Activated T-cell treated with anti-CD3 and anti-CD28 coated beads, Interleukin-2, amount 50 U/mL, for 24 hours (primary cell): ENCODE measurements at regions not wholly inside any gene's neighbourhood (a gene's known extent, or its start where the extent isn't known, plus 50 kb on each side); places are given as distances from the start of the nearest gene placed in this dataset.
A peak's percentile ranks its signal among the peaks of the same experiment; 100 is the strongest.

Source experiments
- DNase-seq: peaks from one replicate; pipeline ENCODE4 v3.0.0-alpha.2; 2020
- H3K27ac Mint-ChIP-seq: 2 replicates; pipeline ENCODE4 v1.8.0; 2020; ENCODE audit warnings: mild to moderate bottlenecking, mixed read lengths
- H3K27me3 Mint-ChIP-seq: 2 replicates; pipeline ENCODE4 v1.8.0; 2020; ENCODE audit warnings: mixed read lengths
- H3K36me3 Mint-ChIP-seq: 2 replicates; pipeline ENCODE4 v1.8.0; 2020; ENCODE audit warnings: low read depth, mixed read lengths
- H3K4me1 Mint-ChIP-seq: 2 replicates; pipeline ENCODE4 v1.8.0; 2020; ENCODE audit warnings: low read depth, mixed read lengths
- H3K4me3 Mint-ChIP-seq: 2 replicates; pipeline ENCODE4 v1.8.0; 2020; ENCODE audit warnings: mild to moderate bottlenecking, moderate library complexity, mixed read lengths
- H3K9me3 Mint-ChIP-seq: 2 replicates; pipeline ENCODE4 v1.8.0; 2020; ENCODE audit warnings: mixed read lengths

GRCh38 chr16:79419148-79419547 lies 181.4 kb downstream of the MAF start:
- no peak overlapping the region for H3K4me3 Mint-ChIP-seq
- no peaks in the 10 kb centered on the region for H3K36me3 Mint-ChIP-seq
- peaks cover 3% of the 10 kb centered on the region for H3K27me3 Mint-ChIP-seq
- DNase-seq: no peak
- peaks cover 20% of the 10 kb centered on the region for H3K4me1 Mint-ChIP-seq
- H3K9me3 Mint-ChIP-seq: no peaks in the 10 kb centered on the region
- H3K27ac Mint-ChIP-seq: no peak overlapping the region

DNA sequence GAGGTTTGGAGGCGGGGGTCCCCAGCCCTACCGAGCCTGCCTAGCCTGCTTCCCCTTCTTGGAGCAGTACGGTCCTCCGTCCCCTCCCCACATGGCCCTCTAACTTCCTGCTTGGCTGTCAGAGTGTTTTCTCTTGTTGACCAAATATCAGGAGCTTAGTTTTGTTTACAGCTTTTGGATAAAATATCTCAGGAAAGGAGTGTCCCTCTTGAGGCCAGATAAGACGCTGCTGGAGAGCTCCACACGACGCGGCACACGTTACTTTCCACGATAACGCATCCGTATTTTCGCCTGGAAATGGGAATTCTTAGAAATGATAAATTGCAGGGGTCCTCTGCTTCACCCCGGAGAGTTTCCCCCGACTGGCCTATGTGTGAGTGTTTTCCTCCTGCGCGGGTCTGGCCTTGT lies 182.9 kb downstream of the MAF start:
- Mint-ChIP-seq H3K27ac (no peak overlapping the region), H3K27me3 (peaks cover 3% of the 10 kb centered on the region), H3K9me3 (no peaks in the 10 kb centered on the region), H3K4me3 (no peak overlapping the region), H3K36me3 (no peaks in the 10 kb centered on the region), H3K4me1 (peaks cover 23% of the 10 kb centered on the region)
- DNase-seq: no peak

- no peaks in the 10 kb centered on the region for H3K36me3 Mint-ChIP-seq
- peaks cover 31% of the 10 kb centered on the region for H3K4me1 Mint-ChIP-seq
- no peak overlapping the region for H3K27ac Mint-ChIP-seq
- peaks cover 3% of the 10 kb centered on the region for H3K27me3 Mint-ChIP-seq
- DNase-seq: no peak
- H3K4me3 Mint-ChIP-seq: peak overlapping the region; percentile 23
- no peaks in the 10 kb centered on the region for H3K9me3 Mint-ChIP-seq
Observed at GRCh38 chr16:79415983-79416640, 184.4 kb downstream of the MAF start.

DNA sequence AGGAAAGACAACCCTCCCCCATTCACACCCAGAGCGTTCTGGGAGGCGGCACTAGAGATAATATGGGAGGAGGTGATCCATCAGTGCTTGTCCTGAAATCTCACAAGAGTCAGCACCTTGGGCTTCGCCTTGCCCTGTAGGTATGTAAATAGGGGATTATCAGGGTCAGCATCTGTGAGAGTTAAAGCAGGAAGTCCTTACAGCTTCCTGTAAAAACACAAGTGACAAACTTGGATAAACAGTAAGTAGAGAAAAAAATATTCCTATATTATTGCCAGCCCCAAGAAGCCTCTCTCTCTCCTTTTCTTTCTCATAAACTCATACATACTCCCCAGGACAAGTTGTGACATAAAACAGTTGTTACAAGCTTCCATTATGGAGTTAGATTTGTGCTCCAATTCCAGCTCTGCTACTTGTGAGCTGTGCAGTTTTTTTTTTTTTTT lies 187.7 kb downstream of the MAF start:
- Mint-ChIP-seq H3K4me1 (peaks cover 31% of the 10 kb centered on the region), H3K27ac (no peak overlapping the region), H3K36me3 (no peaks in the 10 kb centered on the region), H3K4me3 (no peak overlapping the region), H3K27me3 (peaks cover 3% of the 10 kb centered on the region), H3K9me3 (no peaks in the 10 kb centered on the region)
- DNase-seq: no peak

DNA sequence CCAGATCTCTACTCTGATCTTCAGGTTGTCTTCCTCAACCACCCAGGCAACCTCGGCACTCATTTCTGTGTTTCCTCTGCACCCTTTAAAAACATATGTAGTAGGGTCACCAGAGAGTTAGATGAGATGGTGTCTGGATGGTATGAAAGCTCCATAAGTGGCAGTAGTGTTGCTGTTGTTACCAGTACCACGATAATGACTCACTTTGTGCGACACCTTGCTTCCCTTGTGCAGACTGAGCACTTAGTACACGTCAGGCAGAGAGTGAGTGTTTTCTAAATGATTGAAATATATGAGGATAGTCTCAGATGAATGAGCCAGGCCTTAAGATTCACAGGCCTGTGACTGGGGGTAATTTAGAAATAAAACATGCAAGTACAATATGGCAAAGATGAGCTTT lies 188.7 kb downstream of the MAF start:
- Mint-ChIP-seq H3K27me3 (peaks cover 3% of the 10 kb centered on the region), H3K4me1 (peaks cover 25% of the 10 kb centered on the region), H3K9me3 (no peaks in the 10 kb centered on the region), H3K4me3 (no peak overlapping the region), H3K36me3 (no peaks in the 10 kb centered on the region), H3K27ac (peak overlapping the region; percentile 27)
- no peak for DNase-seq

- Mint-ChIP-seq H3K27me3 (peaks cover 3% of the 10 kb centered on the region), H3K36me3 (no peaks in the 10 kb centered on the region), H3K4me3 (no peak overlapping the region), H3K9me3 (no peaks in the 10 kb centered on the region), H3K27ac (peak overlapping the region; percentile 27), H3K4me1 (peaks cover 20% of the 10 kb centered on the region)
- DNase-seq: no peak
Observed at GRCh38 chr16:79411357-79411756, 189.2 kb downstream of the MAF start.

DNA sequence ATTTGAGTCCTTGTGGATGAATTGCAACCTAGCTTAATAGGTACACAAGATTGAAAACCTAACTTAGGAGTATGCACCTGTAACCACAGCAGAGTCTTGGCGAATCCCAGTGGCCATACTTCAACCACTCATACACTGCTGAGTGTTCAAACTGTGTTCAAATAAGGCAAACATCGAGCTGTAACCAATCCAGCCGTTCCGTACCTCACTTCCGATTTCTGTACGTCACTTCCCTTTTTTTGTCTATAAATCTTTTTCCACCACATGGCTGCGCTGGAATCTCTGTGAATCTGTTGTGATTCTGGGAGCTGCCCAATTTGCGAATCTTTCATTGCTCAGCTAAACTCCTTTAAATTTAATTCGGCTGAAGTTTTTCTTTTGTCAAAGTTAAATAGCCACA lies 190.6 kb downstream of the MAF start:
- Mint-ChIP-seq H3K27ac (no peak overlapping the region), H3K9me3 (no peaks in the 10 kb centered on the region), H3K4me3 (no peak overlapping the region), H3K4me1 (peaks cover 13% of the 10 kb centered on the region), H3K27me3 (no peaks in the 10 kb centered on the region), H3K36me3 (no peaks in the 10 kb centered on the region)
- no peak for DNase-seq

GRCh38 chr16:79408355-79408754 lies 192.2 kb downstream of the MAF start:
- Mint-ChIP-seq H3K4me3 (no peak overlapping the region), H3K27me3 (peaks cover 2% of the 10 kb centered on the region), H3K36me3 (no peaks in the 10 kb centered on the region), H3K9me3 (no peaks in the 10 kb centered on the region), H3K27ac (no peak overlapping the region), H3K4me1 (peaks cover 11% of the 10 kb centered on the region)
- DNase-seq: no peak

DNA sequence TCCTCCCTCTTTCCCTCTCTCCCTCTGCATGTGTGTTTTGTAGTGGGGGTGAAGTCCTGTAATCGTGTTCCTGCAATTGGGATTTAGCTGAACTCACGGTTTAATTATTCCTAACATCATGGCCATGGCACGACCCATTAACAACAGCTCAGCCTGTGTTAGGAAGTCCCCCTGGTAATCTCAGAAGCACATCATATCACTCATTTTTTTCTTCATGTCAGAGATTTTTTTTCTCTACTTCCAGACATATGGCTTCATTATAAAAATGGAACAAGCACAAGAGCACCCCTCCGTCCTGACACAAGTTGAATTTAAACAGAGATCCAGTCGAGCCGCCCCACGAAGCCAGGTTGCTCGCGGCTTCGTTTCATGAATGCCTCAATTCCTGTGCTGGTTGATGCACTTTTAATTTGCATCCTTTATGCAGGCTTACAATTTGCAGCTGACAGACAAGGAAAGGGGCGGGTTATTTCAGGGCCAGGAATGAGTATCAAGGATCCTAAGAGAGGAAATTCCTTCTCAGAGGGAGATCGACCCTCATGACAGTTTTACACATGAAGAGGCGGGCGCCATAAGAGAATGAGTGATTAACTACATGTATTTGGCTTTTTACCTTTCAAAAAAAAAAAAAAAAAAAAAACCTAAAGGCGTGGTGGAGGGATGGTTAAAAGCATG lies 192.9 kb downstream of the MAF start:
- Mint-ChIP-seq H3K27me3 (peaks cover 2% of the 10 kb centered on the region), H3K36me3 (no peaks in the 10 kb centered on the region), H3K27ac (no peak overlapping the region), H3K4me1 (peaks cover 7% of the 10 kb centered on the region), H3K9me3 (no peaks in the 10 kb centered on the region), H3K4me3 (no peak overlapping the region)
- DNase-seq: no peak

DNA sequence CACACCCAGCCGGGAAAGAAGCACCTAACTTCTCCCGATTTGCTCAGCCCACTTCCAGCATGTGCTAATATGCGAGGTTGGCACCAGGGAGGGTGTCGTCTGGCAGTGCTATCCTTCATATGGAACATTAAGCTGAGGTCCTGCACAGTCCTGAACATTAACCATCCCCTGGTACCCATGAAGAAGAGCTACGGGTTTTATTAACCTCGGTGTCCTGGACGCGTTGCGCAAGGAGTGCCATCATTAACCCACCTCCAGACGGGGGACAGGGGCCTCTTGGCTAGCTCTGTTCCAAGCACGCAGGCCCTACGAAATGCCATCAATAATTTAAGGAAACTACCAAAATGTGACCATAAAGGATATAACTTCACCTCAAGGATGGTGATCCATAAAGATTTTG lies 193.5 kb downstream of the MAF start:
- Mint-ChIP-seq H3K27ac (no peak overlapping the region), H3K27me3 (peaks cover 2% of the 10 kb centered on the region), H3K9me3 (no peaks in the 10 kb centered on the region), H3K4me3 (no peak overlapping the region), H3K36me3 (no peaks in the 10 kb centered on the region), H3K4me1 (peaks cover 5% of the 10 kb centered on the region)
- DNase-seq: no peak

DNA sequence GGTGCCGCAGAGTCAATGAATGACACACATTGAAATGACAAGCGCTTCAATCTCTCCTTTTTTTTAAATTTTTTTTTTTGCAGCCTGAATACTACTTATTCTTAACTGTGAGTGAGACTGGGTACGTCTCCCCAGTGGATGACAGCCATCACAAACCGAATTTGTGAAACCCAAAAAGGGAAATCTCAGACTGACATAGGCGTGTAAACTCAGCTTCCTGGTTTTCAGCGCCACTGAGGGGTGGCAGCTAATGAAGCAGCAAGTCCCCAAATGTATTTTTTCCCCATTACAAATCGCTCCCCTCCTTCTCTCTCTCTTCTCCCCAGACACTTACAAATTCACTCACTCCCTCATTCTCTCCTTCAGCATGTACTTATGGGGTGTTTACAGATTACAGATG lies 196.0 kb downstream of the MAF start:
- H3K27me3 Mint-ChIP-seq: peaks cover 2% of the 10 kb centered on the region
- H3K27ac Mint-ChIP-seq: no peak overlapping the region
- no peak for DNase-seq

GRCh38 chr16:79403534-79403933 lies 197.0 kb downstream of the MAF start:
- H3K4me1 Mint-ChIP-seq: no peaks in the 10 kb centered on the region
- H3K9me3 Mint-ChIP-seq: no peaks in the 10 kb centered on the region
- H3K4me3 Mint-ChIP-seq: no peak overlapping the region
- no peaks in the 10 kb centered on the region for H3K36me3 Mint-ChIP-seq
- DNase-seq: no peak
- H3K27me3 Mint-ChIP-seq: peaks cover 2% of the 10 kb centered on the region
- H3K27ac Mint-ChIP-seq: no peak overlapping the region

More for the DNA sequence above, 196.0 kb downstream of the MAF start:
- H3K4me3 Mint-ChIP-seq: no peak overlapping the region
- H3K4me1 Mint-ChIP-seq: no peaks in the 10 kb centered on the region
- no peaks in the 10 kb centered on the region for H3K36me3 Mint-ChIP-seq
- H3K9me3 Mint-ChIP-seq: no peaks in the 10 kb centered on the region

- H3K4me1 Mint-ChIP-seq: no peaks in the 10 kb centered on the region
- H3K27ac Mint-ChIP-seq: no peak overlapping the region
- peaks cover 2% of the 10 kb centered on the region for H3K27me3 Mint-ChIP-seq
- no peak overlapping the region for H3K4me3 Mint-ChIP-seq
- no peak for DNase-seq
- no peaks in the 10 kb centered on the region for H3K9me3 Mint-ChIP-seq
- no peaks in the 10 kb centered on the region for H3K36me3 Mint-ChIP-seq
Observed at GRCh38 chr16:79402920-79403319, 197.6 kb downstream of the MAF start.

GRCh38 chr16:79402356-79402755 lies 198.2 kb downstream of the MAF start:
- Mint-ChIP-seq H3K27ac (no peak overlapping the region), H3K4me1 (no peaks in the 10 kb centered on the region), H3K36me3 (no peaks in the 10 kb centered on the region), H3K9me3 (no peaks in the 10 kb centered on the region), H3K4me3 (no peak overlapping the region), H3K27me3 (peaks cover 2% of the 10 kb centered on the region)
- no peak for DNase-seq

DNA sequence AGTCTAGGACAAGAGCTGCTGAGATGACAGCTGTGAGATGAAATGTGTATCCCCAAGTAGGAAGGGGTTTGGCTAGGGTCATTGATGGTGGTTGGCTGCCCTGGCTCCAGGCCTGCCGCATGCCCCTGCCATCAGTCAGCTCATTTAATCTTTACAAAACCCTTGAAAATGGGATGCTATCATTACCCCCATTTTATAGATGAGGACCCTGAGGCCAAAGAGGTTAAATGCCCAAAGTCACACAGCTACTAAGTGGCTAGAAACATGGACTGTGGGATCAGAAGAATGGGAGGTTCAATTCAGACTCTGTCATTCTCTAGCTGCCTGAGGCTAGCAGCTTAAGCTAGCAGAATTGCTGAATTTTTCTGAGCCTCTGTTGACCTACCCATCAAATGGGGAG lies 198.8 kb downstream of the MAF start:
- Mint-ChIP-seq H3K27ac (no peak overlapping the region), H3K36me3 (no peaks in the 10 kb centered on the region), H3K4me3 (no peak overlapping the region), H3K9me3 (no peaks in the 10 kb centered on the region), H3K4me1 (no peaks in the 10 kb centered on the region), H3K27me3 (peaks cover 2% of the 10 kb centered on the region)
- no peak for DNase-seq
